IMR-90 (cell line): ENCODE measurements at regions not wholly inside any gene's neighbourhood (a gene's known extent, or its start where the extent isn't known, plus 50 kb on each side); places are given as distances from the start of the nearest gene placed in this dataset.

Experiments used
- BHLHE40 ChIP-seq: fragments of 150-350 bp; IDR thresholded peaks from 2 replicates; pipeline ENCODE4 v1.6.1; 2016; ENCODE audit warnings: mild to moderate bottlenecking, low read depth, low read length
- CEBPB ChIP-seq: IDR thresholded peaks from 2 replicates; pipeline ENCODE4 v1.6.1; 2012; ENCODE audit warnings: low read depth, low read length, improper control_type of control experiment
- CHD1 ChIP-seq: IDR thresholded peaks from 2 replicates; pipeline ENCODE4 v1.6.1; 2012; ENCODE audit warnings: low read depth, low read length, improper control_type of control experiment
- CTCF ChIP-seq: conservative IDR thresholded peaks from 2 replicates; pipeline ENCODE4 v1.5.1; 2012; ENCODE audit warnings: mild to moderate bottlenecking, low read depth, low read length, improper control_type of control experiment
- POLR2A ChIP-seq: IDR thresholded peaks from 2 replicates; pipeline ENCODE4 v1.6.1; 2012; ENCODE audit warnings: mild to moderate bottlenecking, low read depth, low read length
- SMC3 ChIP-seq: fragments of 150-350 bp; IDR thresholded peaks from 2 replicates; pipeline ENCODE4 v1.6.1; 2016; ENCODE audit warnings: low read depth, mild to moderate bottlenecking, antibody characterized with exemption, low read length, moderate library complexity
- USF2 ChIP-seq: fragments of 150-350 bp; IDR thresholded peaks from 2 replicates; pipeline ENCODE4 v1.6.1; 2017; ENCODE audit warnings: mild to moderate bottlenecking, antibody characterized with exemption, low read length, low read depth

GRCh38 chr2:176562359-176563078 is 293.3 kb downstream of the MTX2 start:
- no peak for TF ChIP-seq CTCF
- TF ChIP-seq SMC3, result no peak
- TF ChIP-seq POLR2A, result no peak
- no peak for TF ChIP-seq BHLHE40
- TF ChIP-seq CEBPB, result peak; percentile 66
- peak; percentile 56; the same call in 1 of the 2 replicates for TF ChIP-seq USF2
- TF ChIP-seq CHD1, result no peak
